ENCODE measurements at regions not wholly inside any gene's neighbourhood (a gene's known extent, or its start where the extent isn't known, plus 50 kb on each side); places are given as distances from the start of the nearest gene placed in this dataset.

GRCh38 chr5:3198074-3198449, 397.6 kb upstream of the IRX1 start:
- peaks cover 41% of the 10 kb centered on the region for H3K27me3 ChIP-seq (ENCODE audit: low read length)
- H3K4me2 ChIP-seq (ENCODE audit: low read length) = no peak overlapping the region
- intact Hi-C loops (cut with micrococcal nuclease) = no loop called here
- H3K79me2 ChIP-seq (ENCODE audit: low read length) = no peaks in the 10 kb centered on the region
- DNase-seq (no peak), ATAC-seq (no peak)
- no TSS peak for BruUV-seq (replicated peaks)
- H3K4me3 ChIP-seq (ENCODE audit: low read length) = no peak overlapping the region
- H3K27ac ChIP-seq (ENCODE audit: low read length) = no peak overlapping the region
- CTCF ChIA-PET = no interaction called here
- H3K9me3 ChIP-seq (ENCODE audit: low read length) = no peaks in the 10 kb centered on the region
- H3F3A ChIP-seq (ENCODE audit: low read length, unreplicated experiment) = no peaks in the 10 kb centered on the region
- no peaks in the 10 kb centered on the region for H3K9me2 ChIP-seq (replicated peaks; ENCODE audit: low read length)
- H3K36me3 ChIP-seq (ENCODE audit: low read depth, low read length) = no peaks in the 10 kb centered on the region
- POLR2A ChIA-PET (ENCODE audit: unreplicated experiment) = no interaction called here
- TF ChIP-seq EZH2 (IDR thresholded peaks at IDR 0.05; ENCODE audit: low read length, unreplicated experiment) (no peak), EZH2phosphoT487 (IDR thresholded peaks at IDR 0.05; ENCODE audit: borderline replicate concordance, low read length) (no peak)
- TF ChIP-seq, protein P1, sequence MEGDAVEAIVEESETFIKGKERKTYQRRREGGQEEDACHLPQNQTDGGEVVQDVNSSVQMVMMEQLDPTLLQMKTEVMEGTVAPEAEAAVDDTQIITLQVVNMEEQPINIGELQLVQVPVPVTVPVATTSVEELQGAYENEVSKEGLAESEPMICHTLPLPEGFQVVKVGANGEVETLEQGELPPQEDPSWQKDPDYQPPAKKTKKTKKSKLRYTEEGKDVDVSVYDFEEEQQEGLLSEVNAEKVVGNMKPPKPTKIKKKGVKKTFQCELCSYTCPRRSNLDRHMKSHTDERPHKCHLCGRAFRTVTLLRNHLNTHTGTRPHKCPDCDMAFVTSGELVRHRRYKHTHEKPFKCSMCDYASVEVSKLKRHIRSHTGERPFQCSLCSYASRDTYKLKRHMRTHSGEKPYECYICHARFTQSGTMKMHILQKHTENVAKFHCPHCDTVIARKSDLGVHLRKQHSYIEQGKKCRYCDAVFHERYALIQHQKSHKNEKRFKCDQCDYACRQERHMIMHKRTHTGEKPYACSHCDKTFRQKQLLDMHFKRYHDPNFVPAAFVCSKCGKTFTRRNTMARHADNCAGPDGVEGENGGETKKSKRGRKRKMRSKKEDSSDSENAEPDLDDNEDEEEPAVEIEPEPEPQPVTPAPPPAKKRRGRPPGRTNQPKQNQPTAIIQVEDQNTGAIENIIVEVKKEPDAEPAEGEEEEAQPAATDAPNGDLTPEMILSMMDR (conservative IDR thresholded peaks at IDR 0.05; ENCODE audit: low read depth, low read length) = no peak
- H2AFZ ChIP-seq (ENCODE audit: low read length) = no peak overlapping the region
- H3K4me1 ChIP-seq (ENCODE audit: insufficient read depth, low read length) = no peaks in the 10 kb centered on the region
- H3K9ac ChIP-seq (ENCODE audit: low read length) = no peak overlapping the region
- H4K20me1 ChIP-seq (ENCODE audit: low read length) = no peaks in the 10 kb centered on the region

- H3K4me3 ChIP-seq (ENCODE audit: low read length) = no peak overlapping the region
- no peak for ATAC-seq
These were observed 398.1 kb upstream of the IRX1 start for GRCh38 chr5:3197304-3198073.

DNA sequence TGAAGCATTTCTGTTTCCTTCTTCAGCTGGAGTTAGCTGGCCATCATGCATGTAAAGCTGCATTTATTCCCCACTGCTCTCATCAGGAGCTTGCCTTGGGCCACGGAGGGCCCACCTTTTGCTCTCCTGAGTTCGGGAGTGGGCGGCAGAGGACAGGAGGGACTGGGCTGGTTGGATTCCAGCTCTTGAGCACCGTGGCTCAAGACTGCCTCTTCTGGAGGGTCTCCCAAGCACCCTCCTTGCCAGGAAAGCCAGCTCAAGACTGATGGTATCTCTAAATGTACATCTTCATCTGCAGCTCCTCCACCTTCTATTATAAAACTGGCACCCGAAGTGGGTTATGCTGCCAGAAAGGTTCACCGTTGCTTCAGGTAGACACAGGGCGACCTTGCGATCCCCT, 399.6 kb upstream of the IRX1 start:
- no peak for TF ChIP-seq EZH2phosphoT487 (IDR thresholded peaks at IDR 0.05; ENCODE audit: borderline replicate concordance, low read length)
- no peak for TF ChIP-seq EZH2 (IDR thresholded peaks at IDR 0.05; ENCODE audit: low read length, unreplicated experiment)
- TF ChIP-seq, protein P1 (conservative IDR thresholded peaks at IDR 0.05; ENCODE audit: low read depth, low read length) = no peak
- Histone ChIP-seq H3K36me3 (ENCODE audit: low read depth, low read length) (no peaks in the 10 kb centered on the region), H3K9me3 (ENCODE audit: low read length) (no peaks in the 10 kb centered on the region), H3K4me1 (ENCODE audit: insufficient read depth, low read length) (no peaks in the 10 kb centered on the region), H3K79me2 (ENCODE audit: low read length) (no peaks in the 10 kb centered on the region), H3F3A (ENCODE audit: low read length, unreplicated experiment) (no peaks in the 10 kb centered on the region), H3K9me2 (replicated peaks; ENCODE audit: low read length) (no peaks in the 10 kb centered on the region), H3K4me2 (ENCODE audit: low read length) (no peak overlapping the region), H3K4me3 (ENCODE audit: low read length) (no peak overlapping the region), H2AFZ (ENCODE audit: low read length) (no peak overlapping the region), H3K9ac (ENCODE audit: low read length) (no peak overlapping the region), H3K27ac (ENCODE audit: low read length) (no peak overlapping the region), H4K20me1 (ENCODE audit: low read length) (no peaks in the 10 kb centered on the region), H3K27me3 (ENCODE audit: low read length) (peaks cover 50% of the 10 kb centered on the region)
- ChIA-PET CTCF (no interaction called here), POLR2A (ENCODE audit: unreplicated experiment) (no interaction called here)
- ATAC-seq = no peak
- intact Hi-C loops (cut with micrococcal nuclease) = no loop called here
- DNase-seq = no peak
- BruUV-seq (replicated peaks) = no TSS peak

More at GRCh38 chr5:3197304-3198073, 398.1 kb upstream of the IRX1 start:
- CTCF ChIA-PET = no interaction called here
- Histone ChIP-seq H3K4me2 (ENCODE audit: low read length) (no peak overlapping the region), H3F3A (ENCODE audit: low read length, unreplicated experiment) (no peaks in the 10 kb centered on the region), H3K36me3 (ENCODE audit: low read depth, low read length) (no peaks in the 10 kb centered on the region), H3K9me2 (replicated peaks; ENCODE audit: low read length) (no peaks in the 10 kb centered on the region), H3K9me3 (ENCODE audit: low read length) (no peaks in the 10 kb centered on the region), H3K79me2 (ENCODE audit: low read length) (no peaks in the 10 kb centered on the region), H3K4me1 (ENCODE audit: insufficient read depth, low read length) (no peaks in the 10 kb centered on the region), H3K9ac (ENCODE audit: low read length) (no peak overlapping the region), H2AFZ (ENCODE audit: low read length) (no peak overlapping the region), H3K27ac (ENCODE audit: low read length) (no peak overlapping the region), H3K27me3 (ENCODE audit: low read length) (peaks cover 41% of the 10 kb centered on the region), H4K20me1 (ENCODE audit: low read length) (no peaks in the 10 kb centered on the region)
- no peak for DNase-seq
- intact Hi-C loops (cut with micrococcal nuclease) = no loop called here
- POLR2A ChIA-PET (ENCODE audit: unreplicated experiment) = no interaction called here
- no TSS peak for BruUV-seq (replicated peaks)
- TF ChIP-seq EZH2 (IDR thresholded peaks at IDR 0.05; ENCODE audit: low read length, unreplicated experiment) = no peak
- no peak for TF ChIP-seq EZH2phosphoT487 (IDR thresholded peaks at IDR 0.05; ENCODE audit: borderline replicate concordance, low read length)
- TF ChIP-seq, protein P1 (conservative IDR thresholded peaks at IDR 0.05; ENCODE audit: low read depth, low read length) = no peak
